AG04450 (cell line): ENCODE measurements at regions not wholly inside any gene's neighbourhood (a gene's known extent, or its start where the extent isn't known, plus 50 kb on each side); places are given as distances from the start of the nearest gene placed in this dataset.

ENCODE experiments used
- CTCF ChIA-PET: fragments of 300-600, 350-600 bp; formaldehyde crosslinking; extraction: SDS; loops from one replicate; lab custom pipeline; 2022; ENCODE audit warnings: antibody characterized with exemption, inconsistent platforms; lab: Charles Lee
- POLR2A ChIA-PET: fragments of 350-600 bp; formaldehyde crosslinking; extraction: SDS; loops from one replicate; lab custom pipeline; 2021; ENCODE audit warnings: antibody characterized with exemption, inconsistent platforms; lab: Yijun Ruan, JAX
- DNase-seq: peaks from one replicate; pipeline ENCODE4 v3.0.0-alpha.2; 2011; ENCODE audit warnings: low read depth, low spot score
- H3K27ac ChIP-seq: one replicate; pipeline ENCODE4 v1.5.1; 2012; ENCODE audit warnings: low read depth, low read length, control low read depth
- H3K27me3 ChIP-seq: one replicate; pipeline ENCODE4 v1.6.0; 2012; ENCODE audit warnings: low read length; ENCODE audit not compliant: control insufficient read depth, insufficient read depth
- H3K4me3 ChIP-seq: 2 replicates; pipeline ENCODE4 v1.5.1; 2011; ENCODE audit warnings: mild to moderate bottlenecking, low read depth, low read length, control low read depth
- H3K9me3 ChIP-seq: 2 replicates; pipeline ENCODE4 v1.5.1; 2012; ENCODE audit warnings: low read length; ENCODE audit not compliant: control insufficient read depth, insufficient read depth
- CTCF ChIP-seq: IDR thresholded peaks from 2 replicates; pipeline ENCODE4 v1.5.1; 2011; ENCODE audit warnings: low read depth, low read length, control low read depth, inconsistent platforms

DNA sequence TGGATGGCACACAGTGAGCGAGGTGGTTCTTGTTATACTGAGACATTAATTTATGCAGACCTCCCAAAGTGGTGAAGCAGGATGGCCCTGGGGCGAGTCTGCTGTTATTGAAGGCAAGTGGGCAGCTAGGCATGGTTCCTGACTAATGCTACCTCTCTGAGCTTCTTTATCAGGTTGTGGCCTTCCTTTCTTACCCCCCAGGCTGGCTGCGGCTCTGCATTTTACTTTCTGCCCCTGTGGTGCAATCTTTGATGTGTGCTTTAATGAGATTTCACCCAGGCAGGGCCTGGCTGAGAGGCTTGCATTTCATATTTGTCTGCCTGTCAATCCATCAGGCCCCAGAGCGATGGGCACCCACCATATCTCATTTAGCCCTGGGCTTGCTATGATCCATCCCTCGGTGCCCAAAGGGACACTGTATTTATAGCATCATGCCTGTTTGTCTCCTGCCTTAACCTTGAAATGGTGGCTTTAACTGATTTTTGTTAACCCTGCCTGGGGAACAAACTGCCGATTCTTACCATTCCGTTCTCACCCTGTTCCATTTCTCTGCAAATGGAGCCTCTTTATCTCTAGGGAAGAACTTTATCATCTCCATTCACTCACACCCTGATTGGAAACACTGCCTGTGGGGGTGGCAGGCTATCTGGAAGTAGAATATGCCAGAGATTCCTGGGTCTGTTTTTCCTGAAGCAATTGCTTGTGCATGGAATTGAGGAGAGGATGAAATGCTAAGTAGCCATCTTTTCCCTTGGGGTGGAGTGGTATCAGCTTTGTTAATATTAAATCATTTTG lies 316.2 kb upstream of the THSD7B start:
- Histone ChIP-seq H3K4me3 (no peak overlapping the region), H3K27me3 (no peaks in the 10 kb centered on the region), H3K9me3 (no peaks in the 10 kb centered on the region; the same call in 1 of the 2 replicates), H3K27ac (no peak overlapping the region)
- no peak for DNase-seq
- TF ChIP-seq CTCF = no peak
- CTCF ChIA-PET = no interaction called here
- POLR2A ChIA-PET = no interaction called here

DNA sequence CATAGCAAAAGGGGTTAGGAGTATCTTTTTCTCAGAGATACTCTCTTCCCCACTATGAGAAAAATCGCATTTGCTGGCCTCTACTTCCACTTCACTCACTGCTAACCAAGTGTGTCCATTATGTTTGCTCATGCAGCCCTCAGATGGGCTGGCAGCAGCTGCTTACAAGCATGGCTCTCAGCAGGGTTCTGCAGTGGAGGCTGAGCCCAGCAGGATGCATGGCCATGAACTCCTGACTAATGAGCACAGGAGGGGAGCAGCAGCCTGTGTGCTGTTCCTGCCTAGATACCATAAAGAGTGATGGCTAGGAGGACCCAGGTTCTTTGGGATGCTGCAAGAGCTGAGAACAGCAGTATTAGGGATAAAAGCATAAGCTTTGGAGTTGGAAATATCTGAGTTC lies 316.9 kb upstream of the THSD7B start:
- TF ChIP-seq CTCF = no peak
- H3K27me3 ChIP-seq = no peaks in the 10 kb centered on the region
- no peak overlapping the region for H3K27ac ChIP-seq
- no peaks in the 10 kb centered on the region; the same call in 1 of the 2 replicates for H3K9me3 ChIP-seq
- no peak overlapping the region for H3K4me3 ChIP-seq
- POLR2A ChIA-PET = no interaction called here
- CTCF ChIA-PET = no interaction called here
- no peak for DNase-seq

DNA sequence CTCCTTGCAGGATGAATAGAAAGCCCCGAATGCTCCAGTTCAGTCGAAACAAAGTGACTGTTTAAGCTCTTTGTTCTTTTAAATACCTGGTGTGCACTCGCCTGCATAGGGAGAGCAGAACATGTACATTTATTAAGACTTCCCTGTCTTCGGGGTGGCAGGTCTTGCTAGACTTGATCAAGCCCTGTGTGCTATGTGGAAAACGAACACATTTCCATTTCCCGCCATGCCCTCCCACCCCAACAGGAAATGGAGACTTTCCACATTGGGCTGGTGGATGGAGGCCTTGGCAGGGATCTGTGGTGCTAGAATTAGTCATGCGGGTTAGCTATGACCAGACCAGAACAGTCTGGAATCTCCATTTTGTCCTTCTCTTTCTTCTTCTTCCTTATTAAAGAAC lies 321.0 kb upstream of the THSD7B start:
- no peak overlapping the region for H3K27ac ChIP-seq
- TF ChIP-seq CTCF = no peak
- no peaks in the 10 kb centered on the region for H3K27me3 ChIP-seq
- no peaks in the 10 kb centered on the region; the same call in 1 of the 2 replicates for H3K9me3 ChIP-seq
- no peak overlapping the region for H3K4me3 ChIP-seq
- DNase-seq = no peak
- POLR2A ChIA-PET = no interaction called here
- CTCF ChIA-PET = interaction anchor here (1.3 kb wide), 1 partner anchor 530 kb away, joined by 3 read pairs; no protein-coding TSS in a partner anchor

DNA sequence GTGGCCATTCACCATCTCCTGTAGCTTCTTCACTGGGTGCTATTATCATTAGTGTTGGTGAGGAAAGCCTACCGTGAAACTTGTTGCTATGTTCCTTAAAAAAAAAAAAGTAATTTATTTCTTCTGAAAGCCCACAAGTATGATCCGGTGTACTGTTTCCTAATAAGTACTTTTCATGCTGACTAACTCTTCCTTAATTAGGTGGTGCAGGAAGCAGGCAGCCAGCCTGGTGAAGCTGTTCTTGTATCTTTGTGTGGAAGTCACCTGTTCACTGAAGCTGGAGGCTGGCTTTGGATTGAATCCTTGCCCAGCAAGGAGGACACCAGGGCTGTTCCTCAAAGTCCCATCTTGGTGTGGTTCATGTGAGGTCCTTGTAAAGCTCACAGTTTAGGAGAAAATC lies 321.7 kb upstream of the THSD7B start:
- no peak overlapping the region for H3K27ac ChIP-seq
- H3K9me3 ChIP-seq = no peaks in the 10 kb centered on the region; the same call in 1 of the 2 replicates
- POLR2A ChIA-PET = no interaction called here
- no peak overlapping the region for H3K4me3 ChIP-seq
- no peaks in the 10 kb centered on the region for H3K27me3 ChIP-seq
- DNase-seq = no peak
- CTCF ChIA-PET = interaction anchor here (1.3 kb wide), 1 partner anchor 530 kb away, joined by 3 read pairs; no protein-coding TSS in a partner anchor
- TF ChIP-seq CTCF = no peak

GRCh38 chr2:136441979-136442714 lies 323.2 kb upstream of the THSD7B start:
- Histone ChIP-seq H3K4me3 (no peak overlapping the region), H3K27me3 (no peaks in the 10 kb centered on the region), H3K9me3 (no peaks in the 10 kb centered on the region; the same call in 1 of the 2 replicates), H3K27ac (no peak overlapping the region)
- CTCF ChIA-PET = no interaction called here
- no peak for DNase-seq
- POLR2A ChIA-PET = no interaction called here
- TF ChIP-seq CTCF = no peak
